GM21526 (cell line): ENCODE measurements at regions not wholly inside any gene's neighbourhood (a gene's known extent, or its start where the extent isn't known, plus 50 kb on each side); places are given as distances from the start of the nearest gene placed in this dataset.
A peak's percentile ranks its signal among the peaks of the same experiment; 100 is the strongest.
"Not testable (repeated sequence)": the region's sequence is repeated elsewhere in the genome, so short reads cannot be mapped to it uniquely, and the experiment has no call there.

ENCODE experiments used
- ATAC-seq: cut with Tn5 transposase; IDR thresholded peaks from one replicate; pipeline ENCODE4 v1.9.1; 2021; ENCODE audit warnings: moderate library complexity; ENCODE audit not compliant: unreplicated experiment, low FRiP score

DNA sequence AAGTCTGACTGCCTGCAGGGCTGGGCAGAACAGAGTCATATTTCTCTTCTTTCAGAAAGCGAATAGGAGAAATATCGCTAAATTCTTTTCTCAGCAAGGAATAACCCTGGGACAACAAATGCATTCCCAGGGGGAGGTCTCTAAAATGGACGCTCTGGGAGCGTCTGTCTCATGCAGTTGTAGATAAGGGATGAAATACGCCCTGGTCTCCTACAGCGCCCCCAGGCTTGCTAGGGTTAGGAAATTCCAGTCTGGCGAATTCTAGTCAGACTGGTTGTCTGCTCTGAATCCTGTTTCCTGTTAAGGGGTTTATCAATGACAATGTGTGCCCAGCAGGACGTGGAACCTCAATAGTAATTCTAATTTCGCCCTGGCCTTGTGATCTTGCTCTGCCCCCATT, 1214.1 kb downstream of the DIAPH3 start:
- ATAC-seq = no peak

DNA sequence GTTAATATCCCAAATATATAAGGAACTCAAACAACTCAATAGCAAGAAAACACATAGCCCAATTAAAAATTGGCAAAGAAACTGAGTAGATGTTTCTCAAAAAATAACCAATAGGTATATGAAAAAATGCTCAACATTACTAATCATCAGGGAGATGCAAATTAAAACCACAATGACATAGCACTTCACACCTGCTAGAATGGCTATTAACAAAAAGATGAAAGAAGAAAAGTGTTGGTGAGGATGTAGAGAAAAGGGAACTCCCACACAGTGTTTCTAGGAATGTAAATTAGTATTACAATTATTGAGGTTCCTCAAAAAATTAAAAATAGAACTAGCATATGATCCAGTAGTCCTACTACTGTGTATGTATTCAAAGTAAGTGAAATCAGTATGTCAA, 1212.8 kb downstream of the DIAPH3 start:
- ATAC-seq = no peak

DNA sequence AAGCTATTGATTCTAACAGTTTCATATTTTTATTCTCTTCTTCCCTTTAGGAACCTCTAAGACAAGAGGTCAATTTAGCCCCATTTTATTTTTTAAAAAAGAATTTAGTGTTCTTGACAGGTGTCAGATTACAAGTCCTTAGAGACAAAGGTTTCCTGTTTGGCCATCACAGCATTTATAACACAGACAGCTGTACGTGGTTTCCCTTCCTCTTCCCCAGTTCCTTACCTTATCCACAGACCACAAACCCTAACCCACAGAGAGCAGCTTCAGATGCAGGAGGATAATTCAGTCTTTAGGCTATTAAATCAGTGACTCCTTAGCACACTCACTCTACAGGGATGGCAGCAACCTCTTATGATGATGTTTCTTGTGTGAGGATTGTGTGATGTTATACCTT, 1210.1 kb downstream of the DIAPH3 start:
- ATAC-seq = peak; percentile 71

DNA sequence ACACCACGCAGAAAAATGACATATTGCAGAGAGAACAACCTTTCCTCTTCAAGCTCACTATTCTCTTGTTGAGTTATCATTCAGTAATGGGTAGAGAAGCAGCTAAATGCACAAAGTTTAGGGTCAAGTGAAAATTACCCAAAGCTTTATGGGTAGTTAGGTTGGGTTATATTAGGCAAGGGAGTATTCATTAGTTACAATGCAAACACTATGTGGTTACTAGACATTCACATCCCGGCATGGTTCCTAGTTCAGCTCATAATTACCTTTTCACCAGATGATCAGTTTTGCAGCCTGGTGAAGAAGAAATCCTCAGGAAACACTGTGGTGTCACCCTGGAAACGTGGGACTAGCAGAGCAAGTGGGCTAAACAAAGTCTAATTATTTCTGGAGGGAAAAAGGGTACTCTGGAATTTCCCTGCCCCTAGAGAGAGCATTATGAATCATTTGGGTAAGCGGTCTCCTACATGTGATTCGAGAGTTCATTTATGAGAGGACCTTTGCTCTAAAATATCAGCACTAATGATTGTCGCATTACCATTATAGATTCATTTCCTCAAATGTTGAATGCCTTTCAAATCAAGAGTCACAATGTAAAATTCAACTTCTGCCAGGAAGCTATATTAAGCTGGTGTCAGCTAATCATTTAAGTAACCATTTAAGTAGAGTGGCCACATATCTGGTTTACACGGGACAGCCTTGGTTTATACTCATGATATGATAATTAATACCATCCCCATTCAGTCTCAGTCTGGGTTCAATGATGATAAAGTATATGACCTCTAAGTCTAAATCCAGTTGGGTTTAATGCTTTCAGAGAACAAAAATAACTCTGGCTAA, 1208.0 kb downstream of the DIAPH3 start:
- ATAC-seq = no peak

DNA sequence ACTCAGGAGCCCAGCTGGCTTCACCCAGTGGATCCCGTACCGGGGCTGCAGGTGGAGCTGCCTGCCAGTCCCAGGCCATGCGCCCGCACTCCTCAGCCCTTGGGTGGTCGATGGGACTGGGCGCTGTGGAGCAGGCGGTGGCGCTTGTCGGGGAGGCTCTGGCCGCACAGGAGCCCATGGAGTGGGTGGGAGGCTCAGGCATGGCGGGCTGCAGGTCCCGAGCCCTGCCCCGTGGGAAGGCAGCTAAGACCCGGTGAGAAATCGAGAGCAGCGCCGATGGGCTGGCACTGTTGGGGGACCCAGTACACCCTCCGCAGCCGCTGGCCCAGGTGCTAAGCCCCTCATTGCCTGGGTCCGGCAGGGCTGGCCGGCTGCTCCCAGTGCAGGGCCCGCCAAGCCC, 1205.6 kb downstream of the DIAPH3 start:
- ATAC-seq = not testable (repeated sequence)

DNA sequence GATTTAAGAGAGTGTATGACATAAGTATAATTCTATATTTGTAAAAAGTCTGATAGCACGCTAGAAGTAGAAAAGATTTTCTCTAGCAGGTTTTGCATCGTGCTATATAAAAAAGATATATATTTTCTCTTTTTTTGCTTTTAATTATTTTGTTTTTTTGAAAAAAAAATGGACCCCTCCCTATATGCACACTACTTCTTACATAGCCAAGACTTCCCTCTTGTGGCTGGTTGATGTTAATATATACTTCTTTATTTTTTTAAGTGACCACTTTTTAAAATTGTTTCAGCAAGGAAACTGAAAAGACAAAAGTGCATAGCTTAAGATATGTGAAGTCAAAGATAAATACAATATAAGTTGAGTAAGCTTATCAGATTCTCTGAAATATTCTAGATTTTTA, 1202.8 kb downstream of the DIAPH3 start:
- no peak for ATAC-seq

DNA sequence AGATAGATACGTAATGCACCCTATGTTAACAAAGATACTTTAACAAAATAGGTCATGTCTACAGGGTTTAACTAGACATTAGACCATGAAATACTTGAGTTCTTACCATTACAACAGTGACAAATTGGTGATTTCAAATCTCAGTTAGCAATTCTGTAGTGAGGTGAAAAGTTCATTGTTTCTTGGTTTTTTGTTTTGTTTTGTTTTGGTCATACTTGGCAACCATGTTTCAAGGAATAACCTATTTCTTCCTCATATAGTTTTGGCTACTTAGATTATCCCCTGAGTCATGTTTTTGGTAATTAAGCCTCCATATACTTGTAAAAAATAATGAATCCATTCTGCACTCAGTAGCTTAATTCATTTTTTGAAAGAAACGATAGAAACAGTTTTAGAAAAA, 1200.4 kb downstream of the DIAPH3 start:
- ATAC-seq = no peak

DNA sequence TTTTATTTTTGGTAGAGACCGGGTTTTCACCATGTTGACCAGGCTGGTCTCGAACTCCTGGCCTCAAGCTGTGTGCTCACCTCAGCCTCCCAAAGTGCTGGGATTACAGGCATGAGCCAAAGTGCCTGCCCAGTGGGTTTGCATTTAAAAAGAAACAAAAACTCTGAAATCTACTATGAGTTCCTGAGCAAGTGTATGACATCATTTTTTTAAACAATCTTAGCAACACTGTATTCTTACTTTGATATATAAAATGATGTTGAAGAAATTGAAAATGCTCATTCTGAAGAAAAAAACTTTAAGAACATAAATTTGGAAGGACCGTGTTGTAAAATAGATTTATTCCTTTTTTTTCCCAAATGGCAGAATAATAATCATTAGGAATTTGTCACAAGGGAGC, 1199.7 kb downstream of the DIAPH3 start:
- ATAC-seq = no peak

DNA sequence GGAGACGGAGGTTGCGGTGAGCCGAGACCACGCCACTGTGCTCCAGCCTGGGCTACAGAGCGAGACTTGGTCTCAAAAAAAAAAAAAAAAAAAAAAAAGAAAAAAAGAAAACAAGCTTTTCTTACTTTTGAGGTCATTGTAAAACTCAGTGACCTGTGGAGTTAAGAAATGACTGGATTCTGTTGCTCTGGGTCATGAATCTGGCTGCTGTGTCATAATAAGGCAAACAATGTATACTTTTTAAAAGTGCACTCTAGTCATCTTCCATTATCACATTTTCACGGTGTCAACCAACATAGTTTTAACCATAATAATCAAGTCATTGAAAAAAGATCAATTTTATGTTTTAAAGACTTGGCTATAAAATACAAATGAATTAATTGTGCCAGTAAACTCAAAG, 1186.6 kb downstream of the DIAPH3 start:
- no peak for ATAC-seq

DNA sequence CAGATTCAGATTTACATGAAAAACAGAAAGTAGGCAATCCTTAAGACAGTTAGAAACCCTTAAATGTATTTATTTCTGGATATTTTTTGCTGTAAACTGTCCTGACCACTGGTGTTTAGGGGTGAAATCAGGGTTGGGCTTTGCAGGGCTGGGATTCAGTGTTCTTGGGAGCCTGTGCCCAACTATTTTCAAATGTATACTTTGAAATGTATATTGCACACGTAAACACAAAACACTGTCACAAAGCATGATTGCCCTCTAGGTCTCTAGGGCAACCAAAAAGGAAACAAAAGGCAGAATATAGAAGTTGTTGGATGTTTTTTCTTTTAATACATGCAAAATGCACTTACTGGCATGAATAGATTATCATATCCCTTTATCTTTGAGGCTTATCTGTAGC, 1185.4 kb downstream of the DIAPH3 start:
- ATAC-seq = no peak

DNA sequence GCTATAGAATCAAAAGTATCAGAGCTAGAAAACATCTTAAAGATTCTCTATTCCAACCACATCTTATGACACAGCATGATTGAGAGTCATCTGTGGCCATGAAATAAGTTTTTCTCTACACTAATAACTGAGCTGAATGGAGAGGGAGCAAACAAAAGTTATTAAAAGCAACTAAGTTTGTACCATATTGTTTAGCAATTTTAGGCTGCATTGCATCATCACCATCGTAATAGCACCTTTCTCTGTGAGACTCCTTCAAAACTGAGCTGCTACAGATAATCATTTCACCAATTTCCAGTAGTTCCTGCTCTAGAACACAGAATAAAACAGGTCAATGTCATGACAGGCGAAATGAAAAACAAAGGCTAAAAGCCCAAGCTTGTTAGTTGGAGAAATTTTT, 1183.9 kb downstream of the DIAPH3 start:
- ATAC-seq = no peak

DNA sequence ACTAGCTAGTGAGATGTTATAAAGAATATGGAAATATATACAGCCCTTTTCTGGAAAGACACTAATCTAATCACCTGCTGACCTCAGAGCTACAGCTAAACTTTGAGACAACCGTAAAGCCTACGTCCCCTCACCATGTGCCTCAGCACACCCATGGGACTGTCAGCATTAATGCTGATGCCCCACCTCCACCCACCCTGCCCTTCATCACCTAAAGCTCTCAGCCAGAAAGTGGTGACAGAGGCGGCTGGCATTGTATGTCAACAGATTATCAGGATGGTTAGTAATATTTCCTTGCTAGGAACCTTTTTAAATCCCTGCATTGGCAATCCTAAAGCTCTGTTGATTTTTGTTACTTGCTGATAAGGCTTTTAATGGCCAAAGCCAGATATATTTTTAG, 1177.9 kb downstream of the DIAPH3 start:
- ATAC-seq = no peak

DNA sequence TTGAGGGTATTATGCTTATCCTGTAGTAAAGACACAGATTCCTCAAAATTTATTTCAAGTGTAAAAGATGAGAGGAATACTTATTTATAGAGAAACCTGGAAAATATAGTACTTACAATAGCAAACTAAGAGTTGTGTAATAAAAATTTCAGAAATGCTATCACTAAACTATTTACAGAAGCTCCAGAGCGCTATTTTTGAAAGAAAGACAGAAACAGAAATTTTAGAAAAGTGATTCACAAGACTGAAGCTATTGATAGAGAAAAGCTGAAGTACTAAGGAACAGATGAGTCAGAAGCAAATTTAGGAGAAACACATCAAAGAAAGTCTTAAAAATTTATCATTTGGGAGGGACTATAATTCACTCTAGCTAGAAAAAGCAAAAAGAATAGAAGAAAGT, 1174.2 kb downstream of the DIAPH3 start:
- no peak for ATAC-seq

DNA sequence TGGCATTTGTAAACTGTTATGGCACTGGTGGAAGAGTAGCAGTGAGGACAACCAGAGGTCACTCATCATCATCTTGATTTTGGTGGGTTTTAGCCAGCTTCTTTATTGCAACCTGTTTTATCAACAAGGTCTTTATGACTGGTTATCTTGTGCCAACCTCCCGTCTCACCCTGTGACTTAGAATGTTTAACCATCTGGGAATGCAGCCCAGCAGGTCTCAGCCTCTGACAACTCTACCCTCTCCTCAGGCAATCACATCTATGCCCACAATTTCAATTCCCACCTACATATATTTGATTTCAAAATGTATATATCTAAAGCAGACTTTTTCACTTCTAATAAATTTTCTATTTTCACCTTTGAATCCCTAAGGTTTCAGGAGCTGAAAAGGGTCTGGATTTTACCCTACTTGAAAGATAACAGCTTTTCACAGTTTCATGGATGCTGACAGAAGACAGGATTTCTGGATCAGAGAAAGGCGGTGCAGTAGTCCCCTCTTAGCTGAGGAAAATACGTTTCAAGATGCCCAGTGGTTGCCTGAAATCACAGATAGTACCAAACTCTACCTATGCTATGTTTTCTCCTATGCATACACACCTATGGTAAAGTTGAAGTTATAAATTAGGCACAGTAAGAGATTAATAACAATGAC, 1171.8 kb downstream of the DIAPH3 start:
- ATAC-seq = no peak

DNA sequence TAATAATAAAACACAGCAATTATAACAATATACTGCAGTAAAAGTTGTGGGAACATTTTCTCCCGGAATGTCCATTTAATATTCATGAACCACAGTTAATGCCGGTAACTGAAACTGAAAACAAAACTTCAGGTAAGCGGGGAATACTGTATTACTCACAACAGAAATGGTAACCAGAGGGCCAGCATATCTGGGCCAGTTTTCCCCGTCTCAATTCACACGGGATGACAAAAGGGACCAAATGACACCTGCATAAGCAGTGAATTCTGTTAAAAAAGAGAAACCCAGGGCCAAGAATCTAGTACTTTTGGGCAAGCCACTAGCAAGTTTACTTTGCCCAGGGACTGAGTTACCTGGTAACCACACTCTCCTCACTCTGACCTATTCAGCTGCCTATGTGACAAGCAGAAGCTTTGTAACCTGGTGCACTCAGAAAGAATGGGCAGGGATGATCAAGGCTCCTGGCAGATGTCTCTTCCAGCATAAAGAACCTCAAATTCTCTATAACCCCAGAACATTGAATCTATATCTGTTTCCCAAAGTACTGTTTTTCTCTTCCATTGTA, 1171.2 kb downstream of the DIAPH3 start:
- no peak for ATAC-seq

DNA sequence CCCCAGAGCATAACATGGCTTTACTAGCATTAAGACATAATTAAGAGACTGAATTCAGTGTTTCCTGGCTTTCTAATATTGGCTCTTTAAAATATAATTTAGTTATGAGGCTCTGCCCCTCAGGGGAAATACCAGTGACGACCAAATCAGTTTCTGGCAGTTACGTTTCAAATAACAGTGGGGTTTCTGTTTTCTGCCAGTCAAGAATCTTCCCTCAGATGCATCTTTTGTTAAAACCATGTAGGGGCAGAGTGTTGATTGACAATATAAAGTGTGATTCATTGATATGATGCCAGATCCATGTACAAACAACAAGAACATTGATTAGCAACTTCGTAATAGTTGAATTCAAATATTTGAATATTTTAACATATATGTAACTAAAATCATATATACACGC, 1169.7 kb downstream of the DIAPH3 start:
- ATAC-seq = no peak

DNA sequence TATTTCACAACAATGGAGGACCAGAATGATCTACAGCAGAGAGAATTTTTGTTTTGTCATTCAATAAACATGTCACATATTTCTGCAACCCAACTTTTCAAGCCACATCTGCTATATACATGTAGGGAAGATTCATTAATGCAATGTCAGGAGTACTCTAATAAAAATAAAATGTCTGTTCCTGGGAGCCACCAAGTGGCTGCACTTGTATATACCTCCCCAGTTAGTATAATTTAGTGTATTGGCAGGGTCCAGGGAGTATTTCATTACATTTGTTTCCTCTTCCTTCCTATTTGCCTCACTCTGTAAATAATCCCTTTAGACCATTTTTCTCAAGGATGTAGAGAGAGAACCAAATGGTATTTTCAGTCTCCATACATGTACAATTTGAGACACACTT, 1169.0 kb downstream of the DIAPH3 start:
- ATAC-seq = no peak

DNA sequence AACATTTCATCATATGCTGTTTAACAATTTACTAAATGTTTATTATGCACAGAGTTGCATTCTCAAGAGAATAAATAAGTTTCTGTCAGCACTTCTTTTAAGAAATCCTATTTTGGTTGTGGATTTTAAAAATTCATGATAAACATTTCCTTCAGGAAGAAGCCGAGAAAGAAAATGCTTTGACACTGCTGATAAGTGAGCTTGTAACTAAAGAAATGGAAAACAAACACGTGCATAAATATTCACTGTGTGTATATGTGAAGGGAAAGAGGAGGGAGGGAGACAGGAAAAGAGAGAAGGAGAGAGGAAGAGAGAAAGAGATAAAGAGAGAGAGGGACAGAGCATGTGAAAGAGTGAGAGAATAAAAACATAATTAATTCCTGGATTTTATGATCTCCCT, 1165.0 kb downstream of the DIAPH3 start:
- no peak for ATAC-seq

DNA sequence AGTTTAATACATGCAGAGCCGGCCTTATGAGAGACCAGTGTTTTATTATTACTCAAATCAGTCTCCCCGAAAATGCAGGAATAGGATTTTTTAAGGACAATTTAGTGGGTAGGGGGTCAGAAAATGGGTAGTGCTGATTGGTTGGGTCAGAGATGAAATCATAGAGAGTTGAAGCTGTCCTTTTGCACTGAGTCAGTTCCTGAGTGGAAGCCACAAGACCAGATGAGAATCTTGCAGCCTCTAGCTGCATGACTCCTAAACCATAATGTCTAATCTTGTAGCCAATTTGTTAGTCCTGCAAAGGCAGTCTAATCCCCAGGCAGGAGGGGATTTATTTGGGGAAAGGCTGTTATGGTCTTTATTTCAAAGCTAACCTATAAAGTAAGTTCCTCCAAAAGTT, 1163.9 kb downstream of the DIAPH3 start:
- no peak for ATAC-seq

DNA sequence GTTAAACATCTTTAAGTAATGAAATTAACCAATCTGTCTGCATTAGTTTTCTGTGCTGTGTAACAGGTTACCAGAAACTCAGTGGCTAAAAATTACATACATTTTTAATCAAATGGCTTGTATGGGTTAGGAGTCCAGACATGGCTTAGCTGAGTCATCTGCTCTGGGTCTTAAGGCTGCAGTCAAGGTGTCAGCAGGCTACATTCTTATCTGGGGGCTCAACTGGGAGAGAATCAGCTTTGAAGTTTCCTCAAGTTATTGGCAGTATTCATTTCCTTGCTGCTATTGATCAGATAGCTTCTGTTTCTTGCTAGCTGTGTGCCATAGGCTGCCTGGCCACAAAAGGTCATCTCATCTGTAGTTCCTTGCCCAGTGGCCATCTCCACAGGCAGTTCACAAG, 1163.0 kb downstream of the DIAPH3 start:
- ATAC-seq = no peak

DNA sequence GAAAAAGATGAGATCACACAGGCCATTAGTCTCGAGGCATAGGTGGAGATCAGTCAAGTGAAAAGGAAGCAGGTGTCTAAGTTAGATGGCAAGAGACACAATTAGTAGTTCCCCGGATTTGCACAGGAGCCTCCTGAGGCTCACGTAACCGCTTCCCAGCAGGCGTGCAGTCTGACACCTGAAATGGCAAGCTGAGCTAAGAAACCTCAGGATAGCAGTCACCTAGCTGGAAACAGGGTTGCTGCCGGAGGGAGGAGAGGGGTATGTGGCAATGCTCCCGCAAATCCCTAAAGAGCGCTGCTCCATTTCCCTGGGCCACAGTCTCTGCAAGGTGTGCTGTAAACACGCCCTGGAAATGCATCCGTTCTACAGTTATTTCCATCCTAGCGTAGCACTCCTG, 1151.0 kb downstream of the DIAPH3 start:
- ATAC-seq = no peak

DNA sequence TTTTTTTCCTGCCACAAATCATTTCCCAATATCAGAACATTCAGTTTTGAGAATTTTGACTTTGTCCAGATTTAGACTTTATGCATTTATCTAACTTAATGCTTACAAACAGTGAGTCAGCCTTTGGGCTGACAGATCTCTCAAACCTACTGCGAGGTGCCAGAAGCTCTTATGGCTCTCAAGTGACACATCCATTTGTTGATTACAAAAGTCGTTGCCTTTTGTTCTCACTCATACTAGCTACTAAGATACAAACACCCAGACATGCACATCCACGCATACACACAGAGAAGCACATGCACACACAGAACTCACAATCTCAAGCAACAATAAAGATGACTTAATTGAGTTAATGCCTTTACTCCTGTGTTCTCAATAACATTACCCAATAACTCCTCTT, 1147.5 kb downstream of the DIAPH3 start:
- no peak for ATAC-seq
